ENCODE measurements at regions not wholly inside any gene's neighbourhood (a gene's known extent, or its start where the extent isn't known, plus 50 kb on each side); places are given as distances from the start of the nearest gene placed in this dataset.

GRCh38 chr3:137709011-137709601, 55.0 kb upstream of the SOX14 start:
- TF ChIP-seq CTCF (IDR thresholded peaks at IDR 0.05) (no peak), YY1 (IDR thresholded peaks at IDR 0.05; ENCODE audit: low read depth) (no peak), EP300 (IDR thresholded peaks at IDR 0.05; ENCODE audit: borderline replicate concordance in 1 of 2, low read depth in 1 of 2, low read length in 1 of 2) (no peak), TAF1 (IDR thresholded peaks at IDR 0.05; ENCODE audit: borderline replicate concordance, low read depth, low read length) (no peak)

All from SK-N-SH (cell line).